VCaP (cell line): ENCODE measurements at regions not wholly inside any gene's neighbourhood (a gene's known extent, or its start where the extent isn't known, plus 50 kb on each side); places are given as distances from the start of the nearest gene placed in this dataset.
A peak's percentile ranks its signal among the peaks of the same experiment; 100 is the strongest.

ENCODE experiments used
- H3K27ac ChIP-seq: fragments of 450-650 bp; 2 replicates; pipeline ENCODE4 v1.5.1; 2017
- CTCF ChIP-seq: fragments of 450-650 bp; conservative IDR thresholded peaks from 2 replicates; pipeline ENCODE4 v1.5.1; 2017; ENCODE audit warnings: mild to moderate bottlenecking, moderate library complexity

- no peak overlapping the region for H3K27ac ChIP-seq
- no peak for TF ChIP-seq CTCF
Observed at GRCh38 chr13:111623208-111623607, 302.8 kb downstream of the TEX29 start.

GRCh38 chr13:111623743-111624505, 303.5 kb downstream of the TEX29 start:
- no peak overlapping the region for H3K27ac ChIP-seq
- TF ChIP-seq CTCF, result no peak

GRCh38 chr13:111625526-111626315, 305.3 kb downstream of the TEX29 start:
- TF ChIP-seq CTCF, result no peak
- peak overlapping the region; percentile 45 for H3K27ac ChIP-seq

GRCh38 chr13:111626371-111627305, 306.2 kb downstream of the TEX29 start:
- H3K27ac ChIP-seq, result peak overlapping the region; percentile 45
- TF ChIP-seq CTCF, result no peak

- H3K27ac ChIP-seq, result no peak overlapping the region
- TF ChIP-seq CTCF, result no peak
Observed at GRCh38 chr13:111627596-111627995, 307.2 kb downstream of the TEX29 start.

GRCh38 chr13:111629016-111629415, 308.6 kb downstream of the TEX29 start:
- no peak for TF ChIP-seq CTCF
- H3K27ac ChIP-seq, result no peak overlapping the region

GRCh38 chr13:111629457-111629856, 309.0 kb downstream of the TEX29 start:
- no peak overlapping the region for H3K27ac ChIP-seq
- no peak for TF ChIP-seq CTCF
